ENCODE measurements at regions not wholly inside any gene's neighbourhood (a gene's known extent, or its start where the extent isn't known, plus 50 kb on each side); places are given as distances from the start of the nearest gene placed in this dataset.

DNA sequence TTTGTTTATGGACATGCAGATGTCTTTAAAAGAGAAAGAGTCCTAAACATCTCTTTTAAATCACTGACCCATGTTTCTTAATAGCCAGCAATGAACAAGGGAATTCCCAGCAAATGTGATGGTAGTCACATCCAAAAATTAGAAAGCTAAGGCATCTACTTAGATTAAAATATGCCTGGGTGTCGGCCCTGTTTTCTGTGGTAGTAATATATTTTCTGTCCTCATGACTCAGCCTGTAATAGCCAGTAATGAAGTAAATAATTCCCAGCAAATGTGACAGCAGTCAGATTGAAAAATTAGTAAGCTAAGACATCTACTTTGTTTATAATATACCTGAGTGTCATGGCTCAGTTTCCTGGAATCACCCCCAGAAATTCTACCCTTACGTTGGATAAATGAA lies 60.6 kb upstream of the MYRIP start:
- no peak for DNase-seq (ENCODE audit: low spot score)

DNA sequence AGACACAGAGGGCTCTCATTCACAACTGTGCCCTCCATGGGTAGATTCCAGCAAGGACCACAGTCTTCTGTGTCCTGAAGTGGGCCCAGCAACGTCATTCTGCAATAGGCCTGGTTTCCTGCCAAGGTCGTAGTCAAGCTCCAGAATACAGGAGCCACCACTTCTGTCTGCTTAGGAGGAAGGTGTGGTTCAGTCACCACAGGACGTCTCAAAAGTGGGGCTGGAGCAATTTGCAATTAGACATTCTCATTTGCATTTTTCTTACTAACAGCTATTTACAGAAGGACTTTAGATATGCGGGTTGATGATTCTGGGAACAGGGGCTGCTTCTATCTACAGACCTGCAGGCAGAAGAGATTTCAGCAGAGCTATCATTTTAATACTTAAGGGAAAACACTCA lies 58.7 kb upstream of the MYRIP start:
- no peak for DNase-seq (ENCODE audit: low spot score)

DNA sequence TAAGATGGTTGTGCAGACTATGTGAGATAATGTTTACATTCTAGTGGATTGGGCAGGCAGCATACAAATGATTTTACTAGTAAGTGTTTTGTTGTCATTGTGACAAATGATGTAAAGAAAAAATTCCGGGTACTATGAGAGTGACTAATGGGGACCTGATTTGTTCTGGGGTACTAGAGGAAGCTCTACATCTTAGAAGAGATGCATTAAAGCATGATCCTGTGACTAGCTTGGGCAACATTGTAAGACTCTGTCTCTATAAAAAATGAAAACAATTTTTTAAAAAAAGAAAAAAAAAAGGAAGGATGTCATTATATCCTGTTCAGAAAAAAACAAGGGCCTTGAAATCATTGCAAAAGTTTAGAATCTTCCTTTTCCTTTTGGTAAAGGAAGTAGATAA lies 58.1 kb upstream of the MYRIP start:
- DNase-seq (ENCODE audit: low spot score) = no peak

DNA sequence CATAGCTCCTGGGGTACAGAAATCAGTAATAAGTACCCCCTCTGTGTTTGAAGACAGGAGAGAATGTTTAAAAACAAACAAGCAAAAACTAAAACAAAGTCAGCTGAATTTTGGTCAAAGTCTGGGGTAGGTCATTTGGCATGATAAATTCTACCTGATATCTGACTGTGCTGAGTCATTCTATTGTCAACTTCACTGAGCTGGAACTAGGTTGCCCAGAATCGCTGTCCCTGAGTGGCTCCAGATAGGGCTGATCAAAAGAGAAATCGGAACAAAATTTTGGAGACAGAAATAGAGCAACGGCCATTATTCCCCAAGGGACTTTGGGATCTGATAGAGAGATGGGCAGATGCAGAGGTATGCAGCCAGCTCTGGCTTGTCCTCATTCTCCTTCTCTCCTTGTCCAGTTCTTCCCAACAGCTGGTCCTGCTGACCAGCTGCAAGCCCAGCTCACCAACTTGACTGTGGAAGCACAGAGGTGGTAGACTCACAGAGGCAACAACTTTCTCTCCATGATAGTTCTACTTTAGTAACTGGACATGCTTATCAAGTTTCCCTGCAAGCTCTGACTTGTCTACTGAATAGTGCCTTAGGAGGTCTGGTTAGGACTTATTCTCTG lies 57.3 kb upstream of the MYRIP start:
- no peak for DNase-seq (ENCODE audit: low spot score)

DNA sequence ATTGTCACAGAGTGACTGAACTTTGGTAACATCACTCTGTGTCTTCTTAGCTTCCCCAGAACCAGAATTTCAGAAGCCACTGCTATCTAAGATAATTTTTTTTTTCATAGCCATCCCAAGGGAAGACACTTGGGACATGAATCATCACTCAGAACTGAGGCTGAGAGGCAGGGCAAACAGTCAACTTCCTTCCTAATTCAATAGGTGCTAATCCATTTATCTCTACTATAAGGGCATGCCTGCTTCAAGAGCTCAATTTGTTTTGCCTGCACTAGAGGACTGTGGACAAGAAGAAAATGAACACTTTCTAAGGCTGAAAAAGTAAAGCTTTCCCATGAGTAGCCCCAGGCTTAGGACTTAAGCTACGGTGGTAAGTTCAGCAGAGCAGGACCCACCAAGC lies 56.7 kb upstream of the MYRIP start:
- no peak for DNase-seq (ENCODE audit: low spot score)

DNA sequence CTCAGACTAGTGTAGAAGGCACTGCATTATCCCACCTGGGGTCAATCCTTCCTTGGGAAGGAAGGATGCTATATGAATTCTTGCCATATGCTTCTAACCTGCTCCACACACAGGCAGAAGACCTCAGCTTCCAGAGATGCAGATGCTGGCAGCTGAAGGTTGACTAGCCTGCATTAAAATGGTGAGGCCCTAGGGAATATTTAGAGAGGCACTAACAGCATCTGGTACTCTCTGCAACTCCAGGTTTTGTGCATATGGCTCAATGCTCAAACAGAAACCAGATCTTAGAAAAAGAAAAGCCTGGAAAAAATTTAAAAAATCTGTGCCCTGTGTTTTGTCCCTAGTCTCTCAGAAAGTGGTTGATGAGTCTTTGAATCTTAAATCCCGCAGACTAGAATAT lies 56.0 kb upstream of the MYRIP start:
- DNase-seq (ENCODE audit: low spot score) = no peak

DNA sequence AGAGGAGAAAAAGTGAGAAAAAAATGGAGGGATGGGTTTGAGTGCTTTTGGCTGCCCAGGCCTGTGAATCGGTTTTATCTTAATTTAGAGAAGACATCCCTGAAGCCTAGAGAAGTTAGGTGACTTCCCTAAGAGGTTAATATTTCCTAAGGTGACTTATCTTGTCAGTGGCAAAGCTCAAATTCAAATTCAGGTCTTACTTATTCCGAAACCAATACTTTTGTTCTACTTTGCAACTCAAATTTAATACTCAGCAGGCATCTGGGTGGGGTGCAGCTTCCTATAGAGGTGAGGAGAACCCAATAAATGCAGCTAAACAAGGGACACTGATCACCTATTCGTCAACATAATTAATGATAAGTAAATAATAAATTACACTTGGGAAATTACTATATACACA lies 54.9 kb upstream of the MYRIP start:
- no peak for DNase-seq (ENCODE audit: low spot score)

DNA sequence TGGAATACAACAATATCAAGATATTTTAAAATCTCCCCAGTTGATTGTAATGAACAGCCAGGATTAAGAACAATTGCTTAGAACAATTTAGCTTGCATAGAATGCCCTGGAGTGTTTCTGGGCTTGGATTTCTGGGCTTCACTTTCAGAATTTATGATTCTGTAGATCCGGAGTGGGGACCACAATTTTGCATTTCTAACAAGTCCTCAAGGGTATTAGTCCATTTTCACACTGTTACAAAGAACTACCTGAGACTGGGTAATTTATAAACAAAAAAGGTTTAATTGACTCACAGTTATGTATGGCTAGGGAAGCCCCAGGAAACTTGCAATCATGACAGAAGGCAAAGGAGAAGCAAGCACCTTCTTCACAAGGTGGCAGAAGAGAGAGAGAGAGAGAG lies 54.3 kb upstream of the MYRIP start:
- no peak for DNase-seq (ENCODE audit: low spot score)

DNA sequence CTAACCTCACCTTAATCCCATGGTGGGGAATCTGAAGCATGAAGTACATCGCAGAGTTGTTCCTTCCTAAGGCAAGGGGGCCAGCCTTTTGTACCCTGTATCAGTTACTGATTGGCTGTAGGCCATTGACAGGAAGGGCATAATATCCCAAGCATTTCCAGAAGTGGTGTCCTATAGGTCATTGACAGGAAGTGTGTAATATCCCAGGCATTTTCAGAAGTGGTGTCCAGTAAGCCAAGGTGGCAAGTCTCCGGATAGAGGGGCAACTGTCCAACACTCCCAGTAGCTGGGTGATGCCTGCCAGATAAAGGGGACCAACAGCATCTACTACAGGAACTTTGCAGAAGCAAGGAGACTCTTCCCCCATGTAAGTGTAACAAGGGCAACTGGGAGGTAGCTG lies 52.1 kb upstream of the MYRIP start:
- no peak for DNase-seq (ENCODE audit: low spot score)

Data from HT-29 (cell line).